GM12874 (cell line): ENCODE measurements at regions not wholly inside any gene's neighbourhood (a gene's known extent, or its start where the extent isn't known, plus 50 kb on each side); places are given as distances from the start of the nearest gene placed in this dataset.

Experiments
- TF ChIP-seq, protein P1 (sequence below): IDR thresholded peaks from 2 replicates; pipeline ENCODE4 v1.5.1; 2011; ENCODE audit warnings: low read depth, mild to moderate bottlenecking, control low read depth, low read length, moderate library complexity; ENCODE audit not compliant: insufficient read depth

DNA sequence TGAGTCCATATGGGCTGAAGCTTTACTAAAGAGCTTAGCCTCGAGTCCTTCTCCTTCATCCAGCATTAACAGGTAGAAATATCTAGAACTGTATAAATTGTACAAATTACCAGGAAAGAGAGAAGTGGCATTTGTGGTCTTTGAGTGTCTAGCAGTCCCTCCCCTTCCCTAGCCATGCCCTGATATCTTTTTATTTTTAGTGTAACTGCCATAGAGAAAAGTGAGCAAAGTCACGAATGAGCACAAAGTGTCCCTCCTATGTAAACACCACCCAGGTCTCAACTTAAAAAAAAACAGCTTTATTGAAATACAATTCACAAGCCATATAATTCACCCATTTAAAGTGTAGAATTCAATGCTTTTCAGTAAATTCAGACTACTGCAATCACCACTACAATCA is 339.0 kb upstream of the ZMIZ1 start:
- TF ChIP-seq, protein P1, sequence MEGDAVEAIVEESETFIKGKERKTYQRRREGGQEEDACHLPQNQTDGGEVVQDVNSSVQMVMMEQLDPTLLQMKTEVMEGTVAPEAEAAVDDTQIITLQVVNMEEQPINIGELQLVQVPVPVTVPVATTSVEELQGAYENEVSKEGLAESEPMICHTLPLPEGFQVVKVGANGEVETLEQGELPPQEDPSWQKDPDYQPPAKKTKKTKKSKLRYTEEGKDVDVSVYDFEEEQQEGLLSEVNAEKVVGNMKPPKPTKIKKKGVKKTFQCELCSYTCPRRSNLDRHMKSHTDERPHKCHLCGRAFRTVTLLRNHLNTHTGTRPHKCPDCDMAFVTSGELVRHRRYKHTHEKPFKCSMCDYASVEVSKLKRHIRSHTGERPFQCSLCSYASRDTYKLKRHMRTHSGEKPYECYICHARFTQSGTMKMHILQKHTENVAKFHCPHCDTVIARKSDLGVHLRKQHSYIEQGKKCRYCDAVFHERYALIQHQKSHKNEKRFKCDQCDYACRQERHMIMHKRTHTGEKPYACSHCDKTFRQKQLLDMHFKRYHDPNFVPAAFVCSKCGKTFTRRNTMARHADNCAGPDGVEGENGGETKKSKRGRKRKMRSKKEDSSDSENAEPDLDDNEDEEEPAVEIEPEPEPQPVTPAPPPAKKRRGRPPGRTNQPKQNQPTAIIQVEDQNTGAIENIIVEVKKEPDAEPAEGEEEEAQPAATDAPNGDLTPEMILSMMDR, result no peak

DNA sequence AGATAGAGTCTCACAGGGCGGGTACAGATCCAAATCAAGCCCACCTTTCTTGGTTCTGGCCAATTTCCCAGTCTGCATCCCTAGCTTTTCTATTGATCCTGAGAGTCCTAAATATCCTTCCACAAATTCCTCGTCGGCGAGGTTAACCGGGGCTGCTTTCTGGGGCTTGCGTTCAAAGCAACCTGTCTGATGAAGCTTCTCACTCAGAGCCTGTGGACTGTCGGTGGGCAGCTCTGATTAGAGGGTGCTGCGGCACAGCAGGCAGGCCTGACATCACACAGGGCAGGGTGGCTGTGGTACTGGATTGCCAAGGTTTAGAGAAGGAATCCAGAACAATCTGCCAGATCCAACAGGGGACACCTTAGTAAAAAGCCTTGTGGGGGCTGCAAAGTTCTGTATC is 338.0 kb upstream of the ZMIZ1 start:
- TF ChIP-seq, protein P1, result no peak

DNA sequence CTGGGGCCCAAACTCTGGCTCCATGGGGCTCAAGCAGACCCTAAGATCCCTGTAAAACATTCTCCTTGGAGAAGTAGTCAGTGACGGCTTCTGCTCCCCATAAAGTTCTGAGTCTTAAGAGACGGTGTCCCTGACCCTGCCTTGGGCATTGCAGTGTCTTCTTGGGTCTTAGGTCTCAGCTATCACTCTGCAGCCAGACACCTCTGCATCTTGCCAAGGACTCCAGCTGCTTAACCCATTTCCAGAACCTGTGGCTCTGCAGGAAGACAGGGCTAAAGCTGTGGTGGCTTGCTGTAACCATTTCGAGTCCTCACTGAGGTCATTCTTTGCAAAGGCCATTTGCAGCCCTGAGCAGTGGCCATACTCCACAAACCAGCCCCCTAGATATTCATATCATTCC is 337.1 kb upstream of the ZMIZ1 start:
- TF ChIP-seq, protein P1, result no peak

DNA sequence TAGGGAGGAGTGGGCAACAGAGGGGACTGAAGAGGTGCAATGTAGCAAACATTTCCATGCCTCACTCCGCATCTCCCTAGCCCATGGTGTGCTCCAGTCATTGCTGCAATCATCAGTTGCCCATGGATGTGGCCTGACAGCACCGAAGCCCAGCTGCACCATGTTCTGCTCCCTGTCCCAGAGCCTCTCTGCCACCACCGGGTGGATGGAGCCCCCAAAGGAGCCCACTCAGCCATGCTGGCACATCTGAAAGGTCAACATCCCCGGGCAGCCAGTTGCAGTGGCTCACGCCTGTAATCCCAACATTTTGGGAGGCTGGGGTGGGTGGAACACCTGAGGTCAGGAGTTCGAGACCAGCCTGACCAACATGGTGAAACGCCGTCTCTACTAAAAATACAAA is 336.4 kb upstream of the ZMIZ1 start:
- TF ChIP-seq, protein P1, result no peak

DNA sequence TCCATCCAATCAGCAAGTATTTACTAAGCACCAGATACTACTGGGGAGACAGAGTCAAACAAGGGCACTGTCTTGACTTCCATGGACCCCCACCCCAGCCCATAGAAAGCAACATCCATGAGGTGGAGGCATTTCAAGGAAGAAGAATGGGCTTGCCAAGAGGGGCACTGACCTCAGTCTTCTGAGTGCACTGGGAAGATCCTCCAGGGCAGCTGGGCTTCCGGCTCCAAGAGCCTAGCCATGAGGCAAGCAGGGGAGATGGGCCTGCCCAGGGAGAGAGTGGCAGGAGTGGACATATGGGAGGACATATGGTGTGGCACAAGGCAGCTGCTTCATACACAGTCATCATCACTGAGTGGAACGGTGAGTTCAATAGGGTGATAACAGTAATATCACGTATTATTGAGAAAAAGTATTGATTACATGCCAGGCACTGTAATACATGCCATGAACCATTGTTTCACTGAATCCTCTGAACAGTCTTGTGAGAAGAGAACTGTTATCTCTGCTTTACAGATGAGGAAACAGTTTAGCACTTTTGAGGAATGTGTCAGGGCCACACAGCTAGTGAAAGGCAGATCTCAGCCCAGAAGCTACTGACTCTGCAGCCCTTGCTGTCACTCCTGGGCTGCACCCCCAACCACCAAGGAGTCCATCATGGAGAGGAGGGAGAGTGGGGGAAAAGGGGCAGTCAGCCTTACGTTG is 331.7 kb upstream of the ZMIZ1 start:
- TF ChIP-seq, protein P1, result no peak

DNA sequence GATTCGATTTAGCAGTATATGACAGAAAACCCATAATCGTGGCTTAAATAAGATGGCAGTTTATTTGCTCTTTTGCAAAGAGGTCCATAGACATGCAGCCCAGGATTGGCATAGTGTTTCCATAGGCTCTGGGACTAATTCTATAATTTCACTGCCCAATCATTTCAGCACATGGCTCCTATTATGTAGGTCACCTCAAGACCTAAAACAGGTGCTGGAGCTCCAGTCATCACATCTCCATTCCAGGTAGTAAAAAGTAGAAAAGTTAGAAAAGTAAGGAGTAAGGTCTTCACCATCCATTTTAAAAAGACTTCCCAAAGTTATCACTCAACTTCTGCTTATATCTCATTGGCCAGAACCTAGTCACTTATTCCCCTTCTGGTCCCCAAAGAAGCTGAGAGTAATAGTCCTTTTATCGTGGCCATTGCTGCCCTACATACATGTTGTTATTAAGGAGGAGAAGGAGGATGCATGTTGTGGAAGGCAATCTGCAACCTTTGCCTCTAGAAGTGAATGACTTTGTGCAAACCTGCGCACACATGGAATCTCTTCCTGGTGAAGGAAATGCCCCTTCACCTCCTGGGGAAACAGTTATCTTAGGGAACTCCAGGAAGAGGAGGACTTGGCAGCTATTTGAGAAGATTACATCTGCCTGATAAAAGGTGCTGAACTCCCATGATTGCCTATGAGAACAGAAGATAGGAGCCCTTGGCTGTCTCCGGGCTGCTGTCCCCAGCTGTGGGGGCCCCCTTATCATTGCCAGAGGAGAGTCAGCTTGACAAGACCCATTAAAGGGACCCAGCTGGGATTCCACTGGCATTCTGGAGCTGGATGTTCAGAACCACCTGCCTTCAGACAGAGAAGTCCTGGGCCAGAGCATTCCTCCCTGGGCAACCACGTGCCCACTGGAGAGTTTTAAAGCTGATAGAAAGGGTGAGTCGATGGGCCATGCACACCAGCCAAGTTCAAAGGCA is 330.6 kb upstream of the ZMIZ1 start:
- TF ChIP-seq, protein P1, result no peak

DNA sequence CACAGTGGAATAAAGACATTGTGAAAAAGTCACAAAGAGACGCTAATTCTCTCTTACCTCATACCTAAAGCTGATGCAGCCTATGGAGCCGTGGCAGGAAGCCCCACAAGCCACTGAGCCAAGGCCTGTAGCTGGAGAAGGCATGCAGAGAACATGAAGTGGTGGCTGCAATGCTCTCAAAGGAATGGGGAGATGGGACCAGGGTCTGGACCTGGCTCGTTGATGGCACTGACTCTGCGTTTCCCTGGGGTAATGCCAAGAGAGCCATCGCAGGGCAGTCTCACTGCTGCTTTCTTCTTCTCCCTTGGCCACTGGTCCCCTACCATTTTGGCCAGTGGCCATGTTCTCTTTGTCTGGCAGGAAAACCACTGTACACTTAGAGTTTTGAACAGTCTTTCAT is 329.9 kb upstream of the ZMIZ1 start:
- TF ChIP-seq, protein P1, result no peak
